ENCODE measurements at regions not wholly inside any gene's neighbourhood (a gene's known extent, or its start where the extent isn't known, plus 50 kb on each side); places are given as distances from the start of the nearest gene placed in this dataset.

DNA sequence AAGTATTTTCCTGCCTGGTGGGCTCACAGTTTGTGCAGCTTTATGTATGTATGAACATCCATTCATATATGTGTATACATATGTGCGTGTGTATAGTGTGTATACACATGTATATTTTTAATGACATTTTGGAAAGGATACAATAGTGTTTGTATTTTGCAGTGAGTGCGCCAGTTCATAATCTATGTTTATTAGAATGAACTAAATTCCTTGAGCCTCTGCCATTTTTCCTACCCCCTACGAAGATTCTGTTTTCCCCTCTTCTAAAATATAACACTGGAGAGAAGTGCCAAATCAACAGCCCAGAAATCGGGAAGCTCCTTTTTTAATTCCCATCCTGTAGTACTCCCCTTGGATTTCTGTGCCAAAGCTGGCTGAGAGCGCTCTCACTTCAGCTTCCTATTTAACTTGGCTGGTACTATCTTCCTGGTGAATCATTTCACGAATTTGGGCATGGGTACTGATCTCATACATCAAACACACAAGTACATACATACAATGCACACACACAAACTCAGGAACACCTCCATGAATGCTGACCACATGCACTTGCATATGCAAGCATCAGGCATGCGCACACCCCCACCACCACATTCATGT, 578.4 kb upstream of the WWC1 start:
- DNase-seq (ENCODE audit: low read depth) = no peak

DNA sequence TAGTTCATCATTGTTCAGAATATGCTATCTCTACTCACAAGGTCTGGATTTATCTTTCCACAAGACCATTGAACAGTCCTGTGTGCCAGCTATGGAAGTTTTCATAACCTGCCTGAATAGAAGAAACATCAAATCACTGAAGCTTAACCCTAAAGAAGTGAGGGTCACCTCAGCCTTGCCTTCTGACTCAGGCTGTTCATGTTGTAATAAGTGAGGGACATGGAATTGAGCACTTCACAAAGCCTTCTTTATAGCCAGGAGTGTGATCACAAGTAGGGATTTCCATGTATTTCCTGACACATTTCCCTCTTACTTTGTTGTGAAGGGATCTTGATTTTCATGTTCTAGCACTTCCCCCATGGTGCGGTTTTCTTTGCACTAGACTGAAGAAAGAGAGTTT, 577.5 kb upstream of the WWC1 start:
- DNase-seq (ENCODE audit: low read depth) = no peak

DNA sequence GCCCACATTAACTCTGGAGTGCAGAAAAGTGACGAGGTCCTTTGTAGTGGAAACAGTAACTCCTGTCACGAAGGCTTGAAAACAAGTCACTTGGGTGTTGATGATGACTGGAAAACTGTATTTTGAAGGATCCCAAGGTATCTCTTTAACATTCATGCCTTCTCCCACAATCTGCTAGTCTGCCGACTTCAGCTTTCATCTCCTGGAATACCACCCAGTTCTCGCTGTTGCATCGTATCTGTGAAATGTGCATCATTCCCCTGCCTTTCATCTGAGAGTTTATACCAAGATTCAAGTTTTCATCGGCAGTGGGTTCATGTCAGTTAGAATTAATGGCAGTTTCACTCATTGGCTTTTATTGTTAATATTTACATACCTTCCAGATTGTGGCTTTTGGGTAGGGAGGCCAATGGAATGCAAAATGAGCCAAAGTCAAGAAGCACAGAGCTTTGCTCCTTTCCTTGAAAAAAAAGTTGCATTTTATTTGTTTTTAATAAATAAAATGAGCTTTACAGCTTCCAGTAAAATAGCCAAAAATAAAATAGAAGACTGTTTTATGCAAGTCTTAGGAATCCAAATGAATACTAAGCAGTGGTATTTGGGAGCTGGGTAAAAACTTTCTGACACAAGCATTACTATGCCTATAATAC, 575.2 kb upstream of the WWC1 start:
- DNase-seq (ENCODE audit: low read depth) = peak; percentile 60

DNA sequence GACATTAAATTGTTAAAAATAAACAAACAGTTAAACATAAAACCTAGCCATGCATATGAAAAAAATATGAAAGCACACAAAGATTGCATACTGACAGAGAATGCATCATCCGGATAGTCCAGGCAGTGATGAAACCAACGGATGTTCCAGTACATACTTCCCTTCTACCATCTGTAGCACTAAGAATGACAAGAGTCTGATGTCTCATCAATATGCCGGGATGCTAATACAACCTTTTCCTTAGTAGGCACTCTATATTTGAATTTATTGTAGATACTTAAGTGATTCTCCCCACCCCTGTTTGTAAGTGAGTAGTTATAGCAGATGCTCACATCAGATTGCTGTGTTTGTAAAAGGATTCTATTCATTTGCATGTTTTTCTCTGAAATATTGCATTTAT, 571.2 kb upstream of the WWC1 start:
- DNase-seq (ENCODE audit: low read depth) = no peak

DNA sequence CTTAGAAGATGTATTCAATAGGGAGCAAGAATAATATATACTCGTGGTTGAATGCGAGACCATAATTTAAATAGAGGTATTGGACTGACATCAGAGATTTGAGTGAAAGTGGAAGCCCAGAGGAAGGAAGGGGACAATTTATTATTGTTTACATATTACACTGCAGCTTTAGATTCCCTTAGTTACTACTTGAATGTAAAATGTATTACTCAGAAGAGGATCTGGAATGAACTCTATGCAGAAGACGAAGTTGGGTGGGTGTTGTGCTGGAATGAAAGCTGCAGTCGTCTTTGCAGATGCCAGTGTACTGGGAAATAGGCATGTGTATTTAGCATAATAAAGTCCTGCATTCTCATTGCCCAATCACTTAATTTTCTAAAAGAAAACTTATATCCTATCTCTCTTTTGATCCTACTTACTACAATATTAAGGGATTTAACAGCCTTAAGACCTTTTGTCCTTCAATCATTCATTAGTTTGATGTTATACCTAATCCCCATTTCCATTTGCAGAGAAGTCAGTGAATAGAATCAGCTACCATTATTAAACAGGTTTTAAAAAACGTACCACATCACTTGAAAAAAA, 570.7 kb upstream of the WWC1 start:
- no peak for DNase-seq (ENCODE audit: low read depth)

DNA sequence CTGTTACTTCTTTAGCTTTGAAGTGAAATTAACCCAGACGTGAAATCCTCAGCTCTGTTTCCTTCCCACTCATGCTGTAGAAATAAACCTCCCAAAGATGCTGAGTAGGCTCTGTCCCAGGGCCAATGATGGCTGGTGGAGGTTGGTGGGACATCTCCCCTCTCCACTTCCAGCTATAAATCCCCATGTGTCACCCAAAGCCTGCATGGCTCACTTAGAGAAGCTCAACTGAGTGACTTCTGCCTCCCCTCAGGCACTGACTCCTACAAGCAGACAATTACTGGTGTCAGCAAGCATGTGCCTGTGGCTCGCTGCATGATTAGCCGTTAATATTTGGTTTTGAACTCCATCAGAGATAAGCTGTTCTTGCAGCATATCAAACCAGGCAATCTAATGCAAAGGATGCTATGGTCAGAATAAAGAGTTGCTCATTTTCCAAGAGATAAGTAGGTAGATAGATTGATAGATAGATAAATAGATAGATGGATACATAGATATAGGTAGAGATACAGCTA, 569.5 kb upstream of the WWC1 start:
- DNase-seq (ENCODE audit: low read depth) = no peak

DNA sequence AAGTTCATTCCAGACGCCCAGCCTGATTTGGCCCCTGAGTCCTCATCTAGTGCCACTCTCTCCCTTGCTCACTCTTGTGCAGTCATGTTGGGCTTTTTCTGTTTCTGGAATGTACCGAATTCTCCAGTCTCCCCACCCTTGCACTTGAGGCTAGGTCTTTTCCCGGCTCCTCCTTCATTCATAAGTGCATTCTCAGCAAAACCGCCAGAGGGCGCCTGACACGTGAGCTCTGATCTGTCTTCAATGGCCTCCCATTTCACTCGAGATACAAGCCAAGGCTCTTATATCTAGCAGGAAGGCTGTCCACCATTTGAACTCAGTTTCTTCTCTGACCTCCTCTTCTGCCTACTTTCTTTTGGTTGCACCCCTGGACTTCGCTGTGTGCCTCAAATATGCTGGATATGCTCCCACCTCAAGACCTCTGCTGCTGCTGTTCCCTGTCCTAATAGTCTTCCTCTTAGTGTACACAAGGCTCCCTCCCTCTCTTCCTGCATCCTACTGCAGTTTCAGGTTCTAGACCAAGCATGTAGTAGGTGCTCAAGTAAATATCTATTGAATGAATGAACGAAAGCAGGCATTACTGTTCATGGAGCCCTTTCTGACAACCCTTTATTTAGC, 568.1 kb upstream of the WWC1 start:
- DNase-seq (ENCODE audit: low read depth) = no peak

DNA sequence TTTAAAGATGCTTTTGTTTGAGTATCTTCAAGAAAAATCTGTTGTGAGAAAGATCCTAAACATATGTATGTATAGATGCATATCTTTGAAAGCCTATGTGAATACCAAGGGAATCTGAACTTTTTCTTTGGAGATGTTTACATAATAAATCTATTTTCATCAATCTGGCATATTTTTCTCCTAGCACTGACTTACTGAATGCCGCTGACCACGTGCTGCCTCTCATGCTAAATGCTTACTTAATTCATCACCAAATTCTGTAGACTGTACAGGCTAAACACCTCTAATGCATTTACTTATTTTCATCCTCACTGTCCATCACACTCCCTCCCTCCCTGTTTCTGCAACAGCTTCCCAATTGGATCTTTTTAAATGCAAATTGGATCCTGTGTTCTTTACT, 566.2 kb upstream of the WWC1 start:
- no peak for DNase-seq (ENCODE audit: low read depth)

DNA sequence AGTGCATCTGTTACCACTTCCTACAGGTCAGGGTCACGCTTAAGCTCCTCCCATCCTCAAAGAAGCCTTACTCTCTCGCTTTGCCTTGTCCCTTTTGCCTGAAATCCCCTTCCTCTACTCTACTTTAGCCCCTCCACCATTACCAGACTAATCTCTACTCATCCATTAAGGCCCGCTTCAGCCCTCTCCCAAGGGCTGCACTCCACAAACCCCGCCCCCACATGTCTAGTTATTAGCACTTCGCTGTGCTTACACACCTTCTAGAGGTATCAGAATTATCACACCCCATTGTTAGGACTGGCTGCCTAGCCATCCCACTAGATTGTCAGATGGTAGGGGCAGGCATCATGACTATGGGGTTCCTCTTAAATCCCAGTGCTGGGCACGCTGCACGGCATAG, 565.7 kb upstream of the WWC1 start:
- DNase-seq (ENCODE audit: low read depth) = no peak

DNA sequence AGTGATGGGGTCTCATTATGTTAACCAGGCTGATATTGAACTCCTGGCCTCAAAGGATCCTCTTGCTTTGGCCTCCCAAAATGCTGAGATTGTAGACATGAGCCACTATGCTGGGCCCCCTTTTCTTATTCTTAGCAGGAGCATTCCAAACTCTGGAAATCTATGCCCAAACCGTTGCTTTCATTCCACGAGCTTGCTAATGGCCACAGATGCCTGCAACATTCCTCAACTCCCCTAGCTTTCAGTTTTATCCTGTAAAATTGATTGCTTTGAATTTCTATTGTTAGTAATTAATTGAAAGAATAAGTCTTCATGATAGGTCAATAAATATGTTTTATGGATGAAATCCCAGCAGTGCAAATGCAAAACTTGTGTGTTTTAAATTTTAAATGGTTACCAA, 564.8 kb upstream of the WWC1 start:
- DNase-seq (ENCODE audit: low read depth) = no peak

DNA sequence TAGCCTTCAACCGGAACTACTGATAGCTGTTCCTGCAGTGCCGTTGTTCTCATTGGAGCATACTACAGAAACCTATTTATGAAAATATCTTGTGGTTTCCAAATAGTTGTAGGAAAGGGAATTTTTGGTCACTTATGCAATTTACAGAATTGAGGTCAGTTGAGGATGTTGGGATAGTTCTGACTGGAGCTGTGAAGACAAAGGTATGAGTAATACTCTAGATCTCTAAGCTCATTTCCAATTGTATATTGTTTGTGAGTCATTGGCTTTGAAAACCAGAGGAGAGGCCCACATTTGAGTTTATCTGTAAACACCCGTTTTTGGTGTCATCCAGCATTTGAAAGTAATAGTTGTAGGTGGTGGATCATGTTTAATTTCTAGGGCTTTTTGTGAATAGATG, 561.3 kb upstream of the WWC1 start:
- peak; percentile 89 for DNase-seq (ENCODE audit: low read depth)

DNA sequence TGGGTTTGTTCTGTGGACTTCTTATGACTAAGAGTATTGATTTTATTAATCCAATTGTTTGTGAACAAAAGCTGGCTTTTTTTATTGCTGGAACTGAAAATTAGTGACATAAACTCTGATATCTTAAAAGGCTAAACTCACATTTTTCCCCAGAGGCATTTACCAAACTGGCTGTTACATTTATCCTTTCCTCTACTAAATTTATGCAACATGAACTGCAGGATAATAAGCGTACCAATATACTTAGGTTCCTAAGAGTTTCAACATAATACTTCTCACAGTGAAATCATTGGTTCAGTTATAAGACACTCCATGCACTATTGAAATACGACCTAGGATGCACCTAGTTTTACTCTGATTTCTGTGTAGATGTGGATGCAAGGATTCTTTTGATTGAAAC, 560.8 kb upstream of the WWC1 start:
- no peak for DNase-seq (ENCODE audit: low read depth)

DNA sequence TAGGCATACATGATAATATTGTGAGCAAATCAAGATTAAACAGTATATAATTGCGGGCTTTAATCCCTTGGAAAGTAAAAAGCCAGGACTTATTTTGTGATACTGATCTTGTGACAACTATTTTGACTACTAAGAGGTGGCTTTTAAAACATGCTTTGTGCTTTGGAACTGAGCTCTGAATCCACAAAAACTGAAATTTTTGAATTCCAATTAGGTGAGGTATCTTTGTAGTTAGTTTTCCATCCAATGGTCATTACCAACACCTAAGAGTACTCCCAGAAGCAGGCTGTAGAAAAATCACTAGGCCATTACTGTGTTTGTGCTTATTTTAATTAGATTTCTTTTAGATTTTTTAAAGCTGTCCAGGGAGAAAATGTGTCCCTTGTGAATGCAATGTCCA, 559.5 kb upstream of the WWC1 start:
- DNase-seq (ENCODE audit: low read depth) = no peak

DNA sequence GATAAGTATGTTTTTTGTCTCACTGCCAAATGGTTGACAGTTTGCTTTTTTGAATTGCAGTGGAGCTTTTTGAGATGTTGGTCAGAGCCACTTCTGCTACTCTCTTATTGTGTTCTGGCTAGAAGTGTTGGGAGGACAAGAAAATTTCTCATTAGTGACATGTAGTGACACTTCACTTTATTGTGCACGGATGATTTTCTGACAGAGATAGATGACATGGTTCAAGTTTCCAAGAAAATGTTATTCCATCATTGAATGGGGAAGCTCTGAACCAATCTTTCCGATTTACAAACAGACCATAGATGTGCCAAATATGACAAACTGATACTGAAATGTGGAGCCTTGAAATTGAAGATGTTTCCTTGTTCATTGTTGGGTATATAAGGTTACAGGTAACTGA, 558.9 kb upstream of the WWC1 start:
- no peak for DNase-seq (ENCODE audit: low read depth)

DNA sequence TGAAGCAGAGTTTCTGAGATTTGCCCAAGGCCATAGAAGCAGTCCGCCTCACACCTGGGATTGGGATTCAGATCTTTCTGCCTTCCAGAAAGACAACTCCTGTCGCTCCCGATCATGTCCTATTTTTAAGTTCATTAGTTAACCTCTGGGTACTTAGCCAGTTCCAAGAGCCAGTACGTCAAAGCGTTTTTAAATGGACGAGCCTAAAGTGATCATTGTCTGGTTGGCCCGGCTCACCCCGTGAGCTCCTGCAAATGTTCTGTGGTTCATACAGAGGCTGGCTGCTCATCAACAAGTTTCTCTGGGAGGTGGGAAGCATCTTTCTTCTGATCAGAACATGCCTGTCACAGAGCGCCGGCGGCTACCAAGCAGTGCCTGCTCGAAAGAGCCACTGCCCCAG, 554.5 kb upstream of the WWC1 start:
- no peak for DNase-seq (ENCODE audit: low read depth)

DNA sequence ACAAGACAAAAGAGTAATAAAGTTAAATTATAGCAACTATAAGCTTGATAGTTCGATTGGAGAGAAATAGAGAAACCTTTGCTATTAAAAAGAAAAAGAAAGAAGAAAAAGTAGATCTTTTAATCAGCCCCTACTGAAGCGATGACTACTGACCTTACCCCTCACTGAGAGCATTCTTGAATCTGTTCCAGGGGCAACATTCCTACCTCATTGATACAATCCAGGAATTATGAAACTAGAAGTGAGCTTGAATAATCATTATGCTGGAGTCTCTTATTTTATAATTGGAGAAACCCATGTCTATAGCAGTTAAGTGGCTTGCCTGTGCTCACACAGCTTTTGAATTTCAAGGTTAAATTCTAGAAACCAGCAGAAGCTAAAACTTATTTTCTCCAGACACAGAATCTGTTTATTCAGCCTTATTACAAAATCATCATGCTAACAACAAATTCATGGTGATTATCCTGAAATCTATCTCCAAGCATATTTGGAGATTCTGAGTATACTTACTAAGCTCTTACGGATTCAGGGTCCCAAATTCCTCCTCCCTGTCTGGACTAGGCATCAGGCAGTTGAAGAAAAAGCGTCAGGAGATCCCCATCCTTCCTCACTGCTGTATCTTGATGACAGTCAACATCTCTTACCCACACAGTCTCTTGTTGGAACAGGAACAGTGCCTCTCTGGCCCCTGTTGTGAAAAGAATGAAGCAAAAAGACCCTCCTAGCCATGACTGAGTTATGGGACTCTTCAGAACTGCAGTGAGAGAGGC, 547.6 kb upstream of the WWC1 start:
- DNase-seq (ENCODE audit: low read depth) = peak; percentile 72

DNA sequence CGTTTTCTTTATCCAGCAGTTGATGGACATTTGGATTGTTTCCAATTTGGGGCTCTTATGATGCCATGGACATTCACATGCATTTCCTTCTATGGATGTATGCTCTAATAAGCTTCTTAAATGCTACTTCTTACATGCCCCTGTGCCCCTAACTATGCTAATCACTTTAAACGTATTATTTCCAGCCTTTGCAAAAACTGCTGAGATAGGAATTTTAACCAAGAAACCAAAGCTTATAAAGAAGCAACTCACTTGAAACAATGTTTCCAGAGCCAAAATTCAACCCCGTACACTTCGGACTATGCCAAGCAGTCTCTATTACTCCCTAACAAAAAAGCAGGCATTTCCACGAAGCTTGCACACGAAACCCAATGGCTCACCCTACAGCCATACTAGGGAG, 545.6 kb upstream of the WWC1 start:
- no peak for DNase-seq (ENCODE audit: low read depth)

DNA sequence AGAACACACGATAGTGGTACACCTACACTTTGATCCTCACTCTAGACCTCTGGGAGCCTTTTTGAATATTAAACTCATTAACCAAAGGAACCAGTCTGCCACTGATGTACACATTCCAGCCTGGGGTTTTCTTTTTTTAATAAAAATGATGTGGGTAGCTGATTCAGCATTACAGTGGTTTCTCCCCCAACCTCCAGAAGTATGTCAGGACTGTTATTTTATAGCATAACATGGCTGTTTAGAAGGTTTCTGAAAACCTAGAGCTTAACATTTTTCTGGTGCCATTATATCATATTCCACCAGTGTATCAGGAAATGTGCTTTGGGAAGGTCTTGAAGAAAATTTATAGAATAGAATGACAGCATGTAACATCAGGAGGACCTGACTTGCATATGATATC, 540.9 kb upstream of the WWC1 start:
- no peak for DNase-seq (ENCODE audit: low read depth)

DNA sequence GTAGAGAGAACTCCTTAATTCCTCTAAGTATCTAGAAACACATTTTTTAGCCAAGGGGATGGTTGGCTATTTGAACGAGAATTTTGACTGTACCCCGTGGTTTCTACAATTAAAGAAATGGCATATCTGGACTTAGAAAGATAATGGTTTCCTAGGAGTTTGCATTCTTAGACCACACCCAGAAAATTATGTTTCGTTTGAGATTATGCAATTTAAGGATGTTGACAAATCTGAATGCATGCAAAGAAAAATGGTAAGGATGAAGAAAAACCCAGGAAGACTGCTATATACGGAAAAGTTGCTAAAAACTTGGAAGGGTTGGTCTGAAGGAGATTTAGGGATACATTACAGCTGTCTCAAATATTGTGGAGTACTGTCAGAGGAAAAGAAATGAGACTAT, 538.5 kb upstream of the WWC1 start:
- no peak for DNase-seq (ENCODE audit: low read depth)

DNA sequence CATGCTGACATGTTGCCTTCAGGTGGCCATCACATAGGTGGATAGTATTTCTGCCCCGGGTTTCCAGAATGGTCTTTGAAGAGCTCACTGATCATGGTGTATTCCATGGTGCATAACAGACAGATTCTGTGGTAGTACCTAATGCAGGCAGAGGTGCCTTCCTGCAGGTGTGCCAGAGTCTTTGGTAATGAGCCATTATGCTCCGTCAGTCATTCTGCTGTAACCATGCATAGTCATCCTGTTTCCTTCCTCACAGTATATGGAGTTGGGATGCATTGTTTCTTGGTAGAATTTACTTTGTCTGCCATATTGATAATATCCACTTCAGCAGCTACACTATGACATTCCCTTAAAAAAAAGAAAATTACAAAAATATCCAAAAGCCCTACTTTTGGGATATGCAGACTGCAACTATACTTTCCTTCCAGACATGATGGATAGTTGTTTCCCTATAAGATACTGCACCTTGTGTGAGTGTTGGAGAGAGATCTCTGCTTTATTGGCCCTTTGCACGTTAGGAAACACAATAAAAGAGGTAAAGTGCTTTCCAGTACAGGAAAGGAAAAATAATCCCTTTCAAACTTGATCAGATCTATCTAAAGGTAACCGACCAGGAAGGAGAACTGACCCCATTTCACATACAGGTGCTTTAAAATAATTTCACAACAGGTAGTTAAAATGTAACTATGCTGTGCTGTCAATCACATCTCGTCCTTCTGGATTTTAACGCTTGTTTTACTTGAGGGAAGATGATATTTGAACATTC, 537.5 kb upstream of the WWC1 start:
- no peak for DNase-seq (ENCODE audit: low read depth)

DNA sequence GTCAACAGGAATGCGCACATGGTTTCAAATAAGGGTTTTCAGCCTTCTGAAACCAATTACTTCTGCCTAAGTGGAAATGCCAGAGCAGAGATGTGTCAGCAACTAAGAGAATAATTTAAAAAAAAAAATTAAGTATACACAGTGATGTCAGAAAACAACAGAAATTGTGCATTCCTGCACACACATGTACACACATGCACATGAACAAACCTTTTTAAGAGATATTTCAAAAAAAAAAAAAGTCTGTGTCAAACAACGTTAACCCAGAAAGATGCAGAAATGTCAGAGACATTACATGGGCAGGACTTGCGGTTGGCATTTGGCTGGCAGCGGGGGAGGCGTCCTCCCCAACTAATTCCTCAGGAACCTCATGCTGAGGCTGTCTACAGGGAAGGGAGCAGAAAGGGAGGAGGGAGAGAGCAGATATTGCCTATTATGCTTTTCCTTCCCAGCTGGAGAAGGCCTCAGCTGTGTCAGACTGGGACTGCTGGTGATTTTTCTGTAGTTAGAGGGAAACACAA, 536.9 kb upstream of the WWC1 start:
- DNase-seq (ENCODE audit: low read depth) = peak; percentile 41

DNA sequence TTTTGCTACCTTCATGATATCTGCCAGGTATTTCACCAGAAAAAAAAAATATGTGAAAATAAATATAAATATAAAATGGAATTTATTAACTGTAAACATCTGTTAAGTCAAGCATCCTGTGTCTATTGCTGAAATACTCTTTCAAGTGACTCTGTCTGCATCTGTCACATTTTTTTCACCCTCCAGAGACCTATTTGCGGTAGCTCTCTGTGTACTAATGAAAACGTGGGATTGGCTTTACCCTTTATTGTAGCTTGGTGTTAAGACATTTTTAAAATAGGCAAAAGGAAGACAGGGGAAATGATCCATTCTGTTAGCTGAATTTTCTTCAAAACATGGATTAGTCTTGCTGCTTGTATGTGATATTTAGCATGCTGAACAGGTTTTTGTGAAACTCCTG, 536.0 kb upstream of the WWC1 start:
- DNase-seq (ENCODE audit: low read depth) = no peak

Data from GM04504 (cell line).